MM.1S (cell line): ENCODE measurements at regions not wholly inside any gene's neighbourhood (a gene's known extent, or its start where the extent isn't known, plus 50 kb on each side); places are given as distances from the start of the nearest gene placed in this dataset.

Source experiments
- DNase-seq: peaks from one replicate; pipeline ENCODE4 v3.0.0-alpha.2; 2015
- H2AFZ ChIP-seq: fragments of 300-600 bp; sonication (generic); 2 replicates; pipeline ENCODE4 v1.6.0; 2016; ENCODE audit warnings: antibody characterized with exemption, low read length
- H3F3A ChIP-seq: fragments of 300-600 bp; sonication (generic); 2 replicates; pipeline ENCODE4 v1.6.1; 2016; ENCODE audit warnings: mild to moderate bottlenecking, antibody characterized with exemption, low read length, moderate library complexity, mixed read lengths; ENCODE audit not compliant: insufficient read depth
- H3K27ac ChIP-seq: fragments of 300-600 bp; sonication (generic); 2 replicates; pipeline ENCODE4 v1.5.1; 2016; ENCODE audit warnings: mild to moderate bottlenecking, low read length
- H3K27me3 ChIP-seq: fragments of 300-600 bp; sonication (generic); replicated peaks from 2 replicates; pipeline ENCODE4 v1.6.0; 2016; ENCODE audit warnings: low read length; ENCODE audit not compliant: insufficient read depth
- H3K36me3 ChIP-seq: fragments of 300-600 bp; sonication (generic); replicated peaks from 2 replicates; pipeline ENCODE4 v1.6.1; 2016; ENCODE audit warnings: mild to moderate bottlenecking, low read length, mixed read lengths; ENCODE audit not compliant: insufficient read depth
- H3K4me1 ChIP-seq: fragments of 300-600 bp; sonication (generic); 2 replicates; pipeline ENCODE4 v1.6.1; 2016; ENCODE audit warnings: low read length, mixed read lengths
- H3K4me2 ChIP-seq: fragments of 300-600 bp; sonication (generic); 2 replicates; pipeline ENCODE4 v1.6.0; 2016; ENCODE audit warnings: low read depth, low read length
- H3K4me3 ChIP-seq: fragments of 300-600 bp; sonication (generic); 2 replicates; pipeline ENCODE4 v1.5.1; 2016; ENCODE audit warnings: low read length, mixed read lengths
- H3K79me2 ChIP-seq: fragments of 300-600 bp; sonication (generic); 2 replicates; pipeline ENCODE4 v1.6.1; 2016; ENCODE audit warnings: mixed run types, low read length, mixed read lengths
- H3K9ac ChIP-seq: fragments of 300-600 bp; sonication (generic); 2 replicates; pipeline ENCODE4 v1.6.1; 2016; ENCODE audit warnings: low read length, mixed read lengths
- H3K9me2 ChIP-seq: fragments of 300-600 bp; sonication (generic); replicated peaks from 2 replicates; pipeline ENCODE4 v1.6.1; 2016; ENCODE audit warnings: mild to moderate bottlenecking, low read length, mixed read lengths; ENCODE audit not compliant: insufficient read depth
- H3K9me3 ChIP-seq: fragments of 300-600 bp; sonication (generic); replicated peaks from 2 replicates; pipeline ENCODE4 v1.6.1; 2016; ENCODE audit warnings: mild to moderate bottlenecking, low read length, mixed read lengths; ENCODE audit not compliant: insufficient read depth
- H4K20me1 ChIP-seq: fragments of 300-600 bp; sonication (generic); 2 replicates; pipeline ENCODE4 v1.6.1; 2016; ENCODE audit warnings: mild to moderate bottlenecking, low read length, moderate library complexity, mixed read lengths; ENCODE audit not compliant: insufficient read depth
- EZH2 ChIP-seq: fragments of 300-600 bp; sonication (generic); optimal IDR thresholded peaks from 2 replicates; pipeline ENCODE3; 2017; ENCODE audit warnings: low read depth, mild to moderate bottlenecking, antibody characterized with exemption, low read length, mixed read lengths
- EZH2phosphoT487 ChIP-seq: fragments of 300-600 bp; sonication (generic); IDR thresholded peaks from 2 replicates; pipeline ENCODE4 v1.6.1; 2018; ENCODE audit warnings: antibody characterized with exemption, low read length
- TF ChIP-seq, protein P1 (sequence below): fragments of 300-600 bp; sonication (generic); IDR thresholded peaks from 2 replicates; pipeline ENCODE4 v1.5.1; 2016; ENCODE audit warnings: antibody characterized with exemption, low read length, mixed read lengths

DNA sequence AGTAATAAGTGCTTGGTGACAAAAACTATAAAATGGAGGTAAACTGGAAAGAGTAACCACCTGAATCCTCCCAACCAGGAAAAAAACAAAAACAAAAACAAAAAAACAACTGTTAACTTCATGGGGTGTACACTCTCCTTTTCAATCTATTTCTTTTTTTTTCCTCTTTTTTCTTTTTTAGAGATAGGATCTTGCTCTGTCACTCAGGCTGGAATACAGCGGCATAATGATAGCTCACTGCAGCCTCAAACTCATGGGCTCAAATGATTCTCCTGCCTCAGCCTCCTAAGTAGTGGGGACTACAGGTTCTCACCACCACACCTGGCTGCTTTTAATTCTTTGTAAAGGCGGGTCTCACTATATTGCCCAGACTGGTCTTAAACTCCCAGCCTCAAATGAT, 76.8 kb downstream of the PHLDA1 start:
- Histone ChIP-seq H3F3A (peaks cover 26% of the 10 kb centered on the region), H3K4me3 (no peak overlapping the region), H3K27me3 (no peaks in the 10 kb centered on the region), H3K9ac (no peak overlapping the region), H3K4me1 (peaks cover 35% of the 10 kb centered on the region), H3K9me2 (no peaks in the 10 kb centered on the region), H3K9me3 (no peaks in the 10 kb centered on the region), H3K36me3 (no peaks in the 10 kb centered on the region), H3K79me2 (no peaks in the 10 kb centered on the region), H4K20me1 (no peaks in the 10 kb centered on the region), H3K27ac (no peak overlapping the region), H2AFZ (no peak overlapping the region), H3K4me2 (no peak overlapping the region)
- DNase-seq = no peak
- TF ChIP-seq EZH2 (no peak), EZH2phosphoT487 (no peak)
- TF ChIP-seq, protein P1, sequence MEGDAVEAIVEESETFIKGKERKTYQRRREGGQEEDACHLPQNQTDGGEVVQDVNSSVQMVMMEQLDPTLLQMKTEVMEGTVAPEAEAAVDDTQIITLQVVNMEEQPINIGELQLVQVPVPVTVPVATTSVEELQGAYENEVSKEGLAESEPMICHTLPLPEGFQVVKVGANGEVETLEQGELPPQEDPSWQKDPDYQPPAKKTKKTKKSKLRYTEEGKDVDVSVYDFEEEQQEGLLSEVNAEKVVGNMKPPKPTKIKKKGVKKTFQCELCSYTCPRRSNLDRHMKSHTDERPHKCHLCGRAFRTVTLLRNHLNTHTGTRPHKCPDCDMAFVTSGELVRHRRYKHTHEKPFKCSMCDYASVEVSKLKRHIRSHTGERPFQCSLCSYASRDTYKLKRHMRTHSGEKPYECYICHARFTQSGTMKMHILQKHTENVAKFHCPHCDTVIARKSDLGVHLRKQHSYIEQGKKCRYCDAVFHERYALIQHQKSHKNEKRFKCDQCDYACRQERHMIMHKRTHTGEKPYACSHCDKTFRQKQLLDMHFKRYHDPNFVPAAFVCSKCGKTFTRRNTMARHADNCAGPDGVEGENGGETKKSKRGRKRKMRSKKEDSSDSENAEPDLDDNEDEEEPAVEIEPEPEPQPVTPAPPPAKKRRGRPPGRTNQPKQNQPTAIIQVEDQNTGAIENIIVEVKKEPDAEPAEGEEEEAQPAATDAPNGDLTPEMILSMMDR = no peak

DNA sequence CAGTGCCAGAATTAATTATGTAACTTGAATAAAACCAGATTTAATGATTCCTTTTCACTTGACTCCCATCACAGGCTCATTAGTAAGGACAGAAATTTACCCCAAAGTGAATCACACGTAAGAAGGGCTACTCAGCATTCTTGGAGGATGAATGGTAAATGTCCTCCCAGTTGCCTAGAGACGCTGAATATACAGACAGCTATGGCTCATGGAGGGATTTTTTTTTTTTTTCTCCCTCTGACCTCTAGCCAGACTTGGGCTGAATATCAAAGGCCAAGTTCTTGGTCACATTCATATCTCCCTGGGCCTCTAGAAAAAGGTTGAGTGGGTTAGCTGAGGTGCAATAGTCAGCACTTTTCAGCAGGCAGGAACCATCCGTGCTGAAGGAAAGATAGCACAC, 77.5 kb downstream of the PHLDA1 start:
- H3K9me2 ChIP-seq = no peaks in the 10 kb centered on the region
- H3K4me2 ChIP-seq = no peak overlapping the region
- H3K9me3 ChIP-seq = no peaks in the 10 kb centered on the region
- no peak overlapping the region; the same call in 1 of the 2 replicates for H3K27ac ChIP-seq
- peaks cover 27% of the 10 kb centered on the region for H3K4me1 ChIP-seq
- no peak overlapping the region for H3K9ac ChIP-seq
- H3K36me3 ChIP-seq = no peaks in the 10 kb centered on the region
- no peak overlapping the region for H3K4me3 ChIP-seq
- TF ChIP-seq EZH2phosphoT487 (no peak), EZH2 (no peak)
- TF ChIP-seq, protein P1 = no peak
- peak; percentile 42 for DNase-seq
- no peaks in the 10 kb centered on the region for H3K79me2 ChIP-seq
- no peaks in the 10 kb centered on the region for H3K27me3 ChIP-seq
- H2AFZ ChIP-seq = no peak overlapping the region
- H4K20me1 ChIP-seq = no peaks in the 10 kb centered on the region
- peaks cover 19% of the 10 kb centered on the region for H3F3A ChIP-seq

DNA sequence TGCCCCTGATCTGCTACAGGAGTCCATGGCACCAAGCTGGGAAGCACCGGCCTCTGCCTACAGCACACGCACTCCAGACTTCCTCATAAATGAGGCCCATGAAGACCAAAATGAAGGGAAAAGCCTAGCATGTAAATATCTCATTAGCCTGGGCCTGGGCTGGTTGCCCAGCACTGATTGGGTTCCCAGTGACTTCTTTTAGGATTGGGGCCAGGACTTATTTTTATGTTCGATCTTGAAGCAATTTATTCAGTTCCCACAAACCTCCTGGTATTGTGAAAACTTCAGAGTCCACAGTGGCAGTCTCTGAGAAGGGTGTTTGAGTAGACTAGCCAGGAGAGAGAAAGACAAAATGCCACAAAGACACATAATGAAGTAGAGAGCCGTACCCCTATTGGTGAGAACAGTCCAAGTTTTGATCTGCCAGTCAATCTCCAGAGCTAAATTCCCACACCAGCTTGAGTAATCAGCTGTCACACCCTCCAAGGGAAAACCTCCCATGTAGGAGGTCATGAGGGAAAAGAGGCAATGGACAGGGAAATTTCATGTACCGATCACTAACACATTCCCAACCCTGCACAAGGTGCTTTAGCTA, 78.2 kb downstream of the PHLDA1 start:
- TF ChIP-seq, protein P1 = no peak
- no peak for TF ChIP-seq EZH2
- H3K4me2 ChIP-seq = no peak overlapping the region
- no peak for DNase-seq
- no peaks in the 10 kb centered on the region for H3K79me2 ChIP-seq
- peaks cover 13% of the 10 kb centered on the region for H3F3A ChIP-seq
- H3K9me2 ChIP-seq = no peaks in the 10 kb centered on the region
- no peak overlapping the region for H3K4me3 ChIP-seq
- H3K9me3 ChIP-seq = no peaks in the 10 kb centered on the region
- H3K36me3 ChIP-seq = no peaks in the 10 kb centered on the region
- H3K27ac ChIP-seq = no peak overlapping the region
- no peak overlapping the region for H3K9ac ChIP-seq
- H2AFZ ChIP-seq = no peak overlapping the region
- H4K20me1 ChIP-seq = no peaks in the 10 kb centered on the region
- H3K27me3 ChIP-seq = no peaks in the 10 kb centered on the region
- peaks cover 21% of the 10 kb centered on the region for H3K4me1 ChIP-seq
